ENCODE measurements at regions not wholly inside any gene's neighbourhood (a gene's known extent, or its start where the extent isn't known, plus 50 kb on each side); places are given as distances from the start of the nearest gene placed in this dataset.

DNA sequence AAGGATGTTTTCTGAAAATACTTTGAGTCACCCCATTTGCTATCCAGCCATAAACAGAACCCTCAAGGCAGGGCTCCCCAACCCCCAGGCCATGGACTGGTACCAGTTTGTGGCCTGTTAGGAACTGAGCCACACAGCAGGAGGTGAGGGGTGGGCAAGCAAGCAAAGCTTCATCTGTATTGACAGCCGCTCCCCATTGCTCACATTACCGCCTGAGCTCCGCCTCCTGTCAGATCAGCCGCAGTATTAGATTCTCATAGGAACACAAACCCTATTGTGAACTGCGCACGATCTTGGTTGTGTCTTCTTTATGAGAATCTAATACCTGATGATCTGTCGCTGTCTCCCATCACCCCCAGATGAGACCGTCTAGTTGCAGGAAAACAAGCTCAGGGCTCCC, 543.8 kb downstream of the CBLN4 start:
- TF ChIP-seq, protein P1, sequence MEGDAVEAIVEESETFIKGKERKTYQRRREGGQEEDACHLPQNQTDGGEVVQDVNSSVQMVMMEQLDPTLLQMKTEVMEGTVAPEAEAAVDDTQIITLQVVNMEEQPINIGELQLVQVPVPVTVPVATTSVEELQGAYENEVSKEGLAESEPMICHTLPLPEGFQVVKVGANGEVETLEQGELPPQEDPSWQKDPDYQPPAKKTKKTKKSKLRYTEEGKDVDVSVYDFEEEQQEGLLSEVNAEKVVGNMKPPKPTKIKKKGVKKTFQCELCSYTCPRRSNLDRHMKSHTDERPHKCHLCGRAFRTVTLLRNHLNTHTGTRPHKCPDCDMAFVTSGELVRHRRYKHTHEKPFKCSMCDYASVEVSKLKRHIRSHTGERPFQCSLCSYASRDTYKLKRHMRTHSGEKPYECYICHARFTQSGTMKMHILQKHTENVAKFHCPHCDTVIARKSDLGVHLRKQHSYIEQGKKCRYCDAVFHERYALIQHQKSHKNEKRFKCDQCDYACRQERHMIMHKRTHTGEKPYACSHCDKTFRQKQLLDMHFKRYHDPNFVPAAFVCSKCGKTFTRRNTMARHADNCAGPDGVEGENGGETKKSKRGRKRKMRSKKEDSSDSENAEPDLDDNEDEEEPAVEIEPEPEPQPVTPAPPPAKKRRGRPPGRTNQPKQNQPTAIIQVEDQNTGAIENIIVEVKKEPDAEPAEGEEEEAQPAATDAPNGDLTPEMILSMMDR (IDR thresholded peaks at IDR 0.05): no peak
- Mint-ChIP-seq H3K36me3 (ENCODE audit: low read depth) (no peaks in the 10 kb centered on the region), H3K27me3 (ENCODE audit: low read depth) (no peaks in the 10 kb centered on the region), H3K27ac (ENCODE audit: unreplicated experiment) (no peak overlapping the region), H3K9me3 (ENCODE audit: low read depth) (peaks cover 7% of the 10 kb centered on the region), H3K4me3 (ENCODE audit: unreplicated experiment) (no peak overlapping the region), H3K4me1 (ENCODE audit: low read depth) (no peaks in the 10 kb centered on the region)
- DNase-seq (ENCODE audit: low spot score): no peak

DNA sequence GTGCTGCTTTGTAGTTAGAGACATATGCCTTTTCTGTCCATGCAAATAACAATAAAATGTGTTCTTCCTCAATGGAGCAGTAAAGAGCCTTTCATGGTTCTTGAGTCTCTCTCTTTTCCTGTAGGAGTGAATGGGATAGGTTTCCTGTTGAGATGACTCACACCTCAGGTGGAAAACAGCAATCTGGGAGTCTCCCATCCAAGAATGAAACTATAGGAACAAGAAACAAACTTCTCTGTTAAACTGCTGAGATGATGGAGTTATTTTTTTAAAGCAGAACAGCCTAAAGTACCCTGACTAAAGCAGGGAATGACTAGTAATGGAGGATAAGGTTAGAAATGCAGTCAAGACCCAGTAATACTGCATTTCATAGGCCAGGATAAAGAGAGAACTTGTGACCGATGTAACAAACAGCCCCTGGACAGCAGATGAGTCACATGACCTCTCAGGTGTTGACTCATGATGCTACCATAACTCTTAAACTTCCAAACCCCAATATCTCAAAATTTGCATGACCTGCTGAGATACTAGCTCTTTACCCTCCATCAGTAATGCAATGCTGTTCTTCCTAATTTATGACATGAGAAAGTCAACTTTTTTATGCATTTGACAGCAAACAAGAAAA, 548.9 kb downstream of the CBLN4 start:
- Mint-ChIP-seq H3K4me3 (ENCODE audit: unreplicated experiment) (no peak overlapping the region), H3K36me3 (ENCODE audit: low read depth) (no peaks in the 10 kb centered on the region), H3K27ac (ENCODE audit: unreplicated experiment) (no peak overlapping the region), H3K9me3 (ENCODE audit: low read depth) (peaks cover 2% of the 10 kb centered on the region), H3K4me1 (ENCODE audit: low read depth) (no peaks in the 10 kb centered on the region), H3K27me3 (ENCODE audit: low read depth) (no peaks in the 10 kb centered on the region)
- no peak for DNase-seq (ENCODE audit: low spot score)
- TF ChIP-seq, protein P1 (IDR thresholded peaks at IDR 0.05): no peak

DNA sequence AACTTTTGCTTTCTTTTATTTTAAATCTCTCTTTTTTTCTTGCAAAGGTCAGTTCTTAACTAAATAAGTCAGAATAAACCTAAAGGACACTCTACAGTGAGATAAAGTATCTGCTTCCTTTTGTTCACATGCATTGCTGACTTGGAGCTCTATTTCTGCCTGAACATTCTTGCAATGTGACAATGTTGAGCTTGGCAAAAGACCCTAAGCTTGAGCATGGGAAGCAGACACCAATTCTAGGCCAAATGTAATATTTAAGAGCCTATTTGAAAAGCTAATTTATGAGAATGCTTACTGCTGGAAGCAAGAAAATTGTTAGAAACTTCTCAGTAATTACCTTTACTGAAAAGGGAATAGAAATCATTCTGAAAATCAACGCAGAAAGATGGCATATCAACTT, 556.2 kb downstream of the CBLN4 start:
- no peak for DNase-seq (ENCODE audit: low spot score)
- Mint-ChIP-seq H3K27me3 (ENCODE audit: low read depth) (no peaks in the 10 kb centered on the region), H3K27ac (ENCODE audit: unreplicated experiment) (no peak overlapping the region), H3K9me3 (ENCODE audit: low read depth) (peaks cover 7% of the 10 kb centered on the region), H3K4me1 (ENCODE audit: low read depth) (no peaks in the 10 kb centered on the region), H3K36me3 (ENCODE audit: low read depth) (no peaks in the 10 kb centered on the region), H3K4me3 (ENCODE audit: unreplicated experiment) (no peak overlapping the region)
- TF ChIP-seq, protein P1 (IDR thresholded peaks at IDR 0.05): no peak

DNA sequence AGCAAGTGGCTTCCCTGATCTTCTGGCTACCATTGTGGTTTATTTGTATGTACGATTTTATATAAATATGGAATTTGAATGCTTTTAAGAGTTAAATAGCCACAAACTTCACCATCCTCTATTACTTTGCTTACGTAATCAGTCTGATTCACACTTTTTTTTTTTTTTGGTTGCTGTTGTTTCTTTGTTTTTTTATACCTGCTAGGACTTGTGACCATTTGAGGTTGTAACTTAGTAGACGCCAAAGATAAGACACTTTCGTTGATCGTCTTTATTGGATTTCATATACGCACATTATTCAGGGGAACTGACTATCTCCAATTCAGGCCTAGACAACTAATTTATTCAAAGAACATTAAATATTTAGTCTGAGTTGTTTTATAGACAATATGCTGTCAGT, 559.0 kb downstream of the CBLN4 start:
- no peaks in the 10 kb centered on the region for H3K27me3 Mint-ChIP-seq (ENCODE audit: low read depth)
- H3K27ac Mint-ChIP-seq (ENCODE audit: unreplicated experiment): no peak overlapping the region
- TF ChIP-seq, protein P1 (IDR thresholded peaks at IDR 0.05): no peak
- no peak overlapping the region for H3K4me3 Mint-ChIP-seq (ENCODE audit: unreplicated experiment)
- H3K4me1 Mint-ChIP-seq (ENCODE audit: low read depth): no peaks in the 10 kb centered on the region
- DNase-seq (ENCODE audit: low spot score): no peak
- H3K36me3 Mint-ChIP-seq (ENCODE audit: low read depth): no peaks in the 10 kb centered on the region
- peaks cover 7% of the 10 kb centered on the region for H3K9me3 Mint-ChIP-seq (ENCODE audit: low read depth)

DNA sequence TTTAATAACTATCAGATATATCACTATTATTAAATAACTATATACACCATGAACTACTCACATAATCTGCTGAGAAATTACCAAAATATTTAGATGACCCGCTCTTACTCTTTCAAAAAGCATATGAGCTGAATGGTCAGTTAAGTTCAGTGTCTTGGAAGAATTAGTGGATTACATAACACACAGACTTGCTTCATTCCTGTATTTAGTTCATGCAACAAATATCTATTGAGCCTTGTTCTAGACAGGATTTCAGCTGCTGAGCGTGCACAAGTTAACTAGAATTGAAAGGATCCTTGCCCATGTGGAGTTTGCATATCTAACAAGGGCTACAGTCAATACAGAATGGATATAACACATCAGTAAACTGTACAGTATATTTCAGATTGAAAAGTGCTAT, 566.2 kb downstream of the CBLN4 start:
- Mint-ChIP-seq H3K27ac (ENCODE audit: unreplicated experiment) (no peak overlapping the region), H3K4me3 (ENCODE audit: unreplicated experiment) (no peak overlapping the region), H3K27me3 (ENCODE audit: low read depth) (peaks cover 3% of the 10 kb centered on the region), H3K9me3 (ENCODE audit: low read depth) (peaks cover 4% of the 10 kb centered on the region), H3K4me1 (ENCODE audit: low read depth) (no peaks in the 10 kb centered on the region), H3K36me3 (ENCODE audit: low read depth) (no peaks in the 10 kb centered on the region)
- TF ChIP-seq, protein P1 (IDR thresholded peaks at IDR 0.05): no peak
- DNase-seq (ENCODE audit: low spot score): no peak

Measured in chondrocyte (in vitro differentiated cells).